GM23338 (cell line): ENCODE measurements at regions not wholly inside any gene's neighbourhood (a gene's known extent, or its start where the extent isn't known, plus 50 kb on each side); places are given as distances from the start of the nearest gene placed in this dataset.

Source experiments
- ATAC-seq: fragments of 200-7000 bp; cut with Tn5 transposase; 3 replicates; pipeline ENCODE4 v1.9.1; 2020
- DNase-seq: peaks from one replicate; pipeline ENCODE4 v3.0.0-alpha.2; 2015; ENCODE audit warnings: low spot score
- H2AFZ ChIP-seq: fragments of 200-600 bp; sonication (generic); 2 replicates; pipeline ENCODE4 v1.8.0; 2016; ENCODE audit warnings: antibody characterized with exemption, mild to moderate bottlenecking, moderate library complexity
- H3F3A ChIP-seq: fragments of 200-600 bp; sonication (generic); replicated peaks from 2 replicates; pipeline ENCODE4 v1.8.0; 2017; ENCODE audit warnings: antibody characterized with exemption, mixed run types, low read depth
- H3K27ac ChIP-seq: fragments of 200-600 bp; sonication (generic); 2 replicates; pipeline ENCODE4 v1.6.1; 2016; ENCODE audit warnings: low read depth
- H3K27me3 ChIP-seq: fragments of 200-600 bp; sonication (generic); 2 replicates; pipeline ENCODE4 v1.8.0; 2016; ENCODE audit warnings: mild to moderate bottlenecking, mixed run types, moderate library complexity; ENCODE audit not compliant: insufficient read depth
- H3K36me3 ChIP-seq: fragments of 200-600 bp; sonication (generic); 2 replicates; pipeline ENCODE4 v1.8.0; 2016; ENCODE audit warnings: mild to moderate bottlenecking; ENCODE audit not compliant: insufficient read depth
- H3K4me1 ChIP-seq: fragments of 200-600 bp; sonication (generic); 2 replicates; pipeline ENCODE4 v1.8.0; 2016; ENCODE audit warnings: mild to moderate bottlenecking, moderate library complexity; ENCODE audit not compliant: insufficient read depth
- H3K4me2 ChIP-seq: fragments of 200-600 bp; sonication (generic); 2 replicates; pipeline ENCODE4 v1.7.1; 2017; ENCODE audit warnings: mixed run types
- H3K4me3 ChIP-seq: fragments of 200-600 bp; sonication (generic); 2 replicates; pipeline ENCODE4 v1.6.1; 2016; ENCODE audit warnings: mixed run types
- H3K79me2 ChIP-seq: fragments of 200-600 bp; sonication (generic); replicated peaks from 2 replicates; pipeline ENCODE4 v1.8.0; 2017; ENCODE audit warnings: mild to moderate bottlenecking; ENCODE audit not compliant: insufficient read depth
- H3K9me2 ChIP-seq: fragments of 200-600 bp; sonication (generic); 2 replicates; pipeline ENCODE4 v1.8.0; 2017; ENCODE audit not compliant: insufficient read depth
- H4K20me1 ChIP-seq: fragments of 200-600 bp; sonication (generic); replicated peaks from 2 replicates; pipeline ENCODE4 v1.8.0; 2017; ENCODE audit warnings: mild to moderate bottlenecking; ENCODE audit not compliant: insufficient read depth
- H3K27ac Mint-ChIP-seq: 2 replicates; pipeline ENCODE4 v1.8.0; 2020; ENCODE audit warnings: inconsistent platforms, mild to moderate bottlenecking, moderate library complexity, mixed read lengths
- H3K27me3 Mint-ChIP-seq: 3 replicates; pipeline ENCODE4 v1.8.0; 2022; ENCODE audit warnings: low read depth, mild to moderate bottlenecking, moderate library complexity, mixed read lengths, inconsistent platforms; ENCODE audit not compliant: insufficient read depth, poor library complexity
- H3K36me3 Mint-ChIP-seq: 3 replicates; pipeline ENCODE4 v1.8.0; 2021; ENCODE audit warnings: low read depth, mild to moderate bottlenecking, inconsistent platforms, moderate library complexity, mixed read lengths
- H3K4me1 Mint-ChIP-seq: 3 replicates; pipeline ENCODE4 v1.8.0; 2020; ENCODE audit warnings: mild to moderate bottlenecking, inconsistent platforms, mixed read lengths
- H3K4me3 Mint-ChIP-seq: 3 replicates; pipeline ENCODE4 v1.8.0; 2021; ENCODE audit warnings: moderate library complexity, mild to moderate bottlenecking, inconsistent platforms, mixed read lengths
- H3K9me3 Mint-ChIP-seq: 3 replicates; pipeline ENCODE4 v1.8.0; 2020; ENCODE audit warnings: moderate library complexity, mild to moderate bottlenecking, inconsistent platforms, mixed read lengths
- CREB1 ChIP-seq: fragments of 250-450 bp; sonication (Bioruptor Pico); IDR thresholded peaks from 2 replicates; pipeline ENCODE4 v1.5.0; 2020; ENCODE audit warnings: low read depth, mild to moderate bottlenecking, moderate library complexity
- CTCF ChIP-seq, 2 experiments: fragments of 200-600 bp in 1 of 2; sonication (generic) in 1 of 2; conservative IDR thresholded peaks; 2 replicates each; pipeline versions ENCODE4 v1.5.1 to v1.6.1; 2016 to 2017; ENCODE audit warnings: antibody characterized with exemption in 2 of 2, low read depth in 2 of 2, mild to moderate bottlenecking in 2 of 2, moderate library complexity in 1 of 2
- EZH2 ChIP-seq: fragments of 200-600 bp; sonication (generic); IDR thresholded peaks from one replicate; pipeline ENCODE4 v1.8.0; 2017; ENCODE audit warnings: antibody characterized with exemption, mild to moderate bottlenecking, low read depth; ENCODE audit not compliant: unreplicated experiment
- JUNB ChIP-seq: IDR thresholded peaks from one replicate; pipeline ENCODE4 v1.6.1; 2016; ENCODE audit warnings: antibody characterized with exemption; ENCODE audit not compliant: unreplicated experiment
- ZNF331 ChIP-seq: fragments of 250-450 bp; sonication (Bioruptor Pico); IDR thresholded peaks from 2 replicates; pipeline ENCODE4 v1.5.0; 2020; ENCODE audit warnings: low read depth, mild to moderate bottlenecking, moderate library complexity
- ZNF462 ChIP-seq: fragments of 250-450 bp; sonication (Bioruptor Pico); IDR thresholded peaks from 2 replicates; pipeline ENCODE4 v1.5.0; 2020; ENCODE audit warnings: mild to moderate bottlenecking, moderate library complexity

- Histone ChIP-seq H3K4me3 (no peak overlapping the region), H3K27me3 (no peaks in the 10 kb centered on the region), H3K4me1 (peaks cover 4% of the 10 kb centered on the region; the same call in 1 of the 2 replicates), H3F3A (no peaks in the 10 kb centered on the region), H3K27ac (no peak overlapping the region), H3K79me2 (no peaks in the 10 kb centered on the region), H3K36me3 (no peaks in the 10 kb centered on the region), H2AFZ (no peak overlapping the region), H3K9me2 (no peaks in the 10 kb centered on the region), H4K20me1 (no peaks in the 10 kb centered on the region), H3K4me2 (no peak overlapping the region)
- no peak for TF ChIP-seq ZNF462 (CRISPR knock-in tag)
- no peak for TF ChIP-seq ZNF331 (CRISPR knock-in tag)
- no peak for TF ChIP-seq JUNB
- TF ChIP-seq CREB1 (CRISPR knock-in tag) = no peak
- ATAC-seq = no peak
- Mint-ChIP-seq H3K27ac (no peak overlapping the region), H3K36me3 (no peaks in the 10 kb centered on the region), H3K27me3 (peaks cover 2% of the 10 kb centered on the region), H3K4me3 (no peak overlapping the region), H3K9me3 (no peaks in the 10 kb centered on the region; the same call in 2 of the 3 replicates), H3K4me1 (peaks cover 7% of the 10 kb centered on the region; the same call in 2 of the 3 replicates)
- no peak for DNase-seq
These were observed 1145.6 kb upstream of the TENM4 start for GRCh38 chr11:80586464-80586863.

GRCh38 chr11:80584661-80585060 lies 1143.8 kb upstream of the TENM4 start:
- TF ChIP-seq CTCF (conservative IDR thresholded peaks at IDR 0.05; ENCODE audit: low read depth in 2 of 2) (peak in 1 of 2 experiments; percentile 21; a peak in 1 of 4 replicates), EZH2 (no peak)
- H3K36me3 Mint-ChIP-seq = no peaks in the 10 kb centered on the region
- no peak overlapping the region for H2AFZ ChIP-seq
- no peaks in the 10 kb centered on the region for H3K9me3 Mint-ChIP-seq
- H3K27me3 Mint-ChIP-seq = peaks cover 2% of the 10 kb centered on the region
- no peak overlapping the region for H3K27ac Mint-ChIP-seq
- H3K36me3 ChIP-seq = no peaks in the 10 kb centered on the region
- H3F3A ChIP-seq = no peaks in the 10 kb centered on the region
- no peak overlapping the region for H3K4me2 ChIP-seq
- no peaks in the 10 kb centered on the region for H4K20me1 ChIP-seq
- H3K4me3 Mint-ChIP-seq = no peak overlapping the region
- DNase-seq = no peak
- peaks cover 4% of the 10 kb centered on the region; the same call in 1 of the 2 replicates for H3K4me1 ChIP-seq
- H3K27me3 ChIP-seq = no peaks in the 10 kb centered on the region
- no peaks in the 10 kb centered on the region for H3K9me2 ChIP-seq
- H3K79me2 ChIP-seq = no peaks in the 10 kb centered on the region
- no peak overlapping the region for H3K4me3 ChIP-seq
- H3K4me1 Mint-ChIP-seq = peaks cover 7% of the 10 kb centered on the region; the same call in 2 of the 3 replicates
- H3K27ac ChIP-seq = no peak overlapping the region
- no peak for ATAC-seq
